Nephron (organoid): ENCODE measurements at regions not wholly inside any gene's neighbourhood (a gene's known extent, or its start where the extent isn't known, plus 50 kb on each side); places are given as distances from the start of the nearest gene placed in this dataset.

Experiments used
- H3K27ac Mint-ChIP-seq, 3 experiments: 2 replicates each; pipeline ENCODE4 v1.8.0; 2020; ENCODE audit warnings: mixed read lengths in 3 of 3, mild to moderate bottlenecking in 2 of 3, moderate library complexity in 1 of 3
- H3K27me3 Mint-ChIP-seq: 2 replicates; pipeline ENCODE4 v1.8.0; 2021; ENCODE audit warnings: low read depth, mild to moderate bottlenecking, moderate library complexity, mixed read lengths
- H3K36me3 Mint-ChIP-seq: 2 replicates; pipeline ENCODE4 v1.8.0; 2020; ENCODE audit warnings: low read depth, mixed read lengths
- H3K4me1 Mint-ChIP-seq: 2 replicates; pipeline ENCODE4 v1.8.0; 2020; ENCODE audit warnings: mixed read lengths
- H3K4me3 Mint-ChIP-seq, 3 experiments: 2 replicates each; pipeline ENCODE4 v1.8.0; 2020; ENCODE audit warnings: mild to moderate bottlenecking in 3 of 3, mixed read lengths in 3 of 3, moderate library complexity in 2 of 3
- H3K9me3 Mint-ChIP-seq: 2 replicates; pipeline ENCODE4 v1.8.0; 2020; ENCODE audit warnings: mixed read lengths
- CTCF ChIP-seq, 3 experiments: fragments of 200-600 bp; sonication (generic); IDR thresholded peaks; one replicate each; pipeline ENCODE4 v1.5.0; 2021; ENCODE audit warnings: antibody characterized with exemption in 3 of 3; ENCODE audit not compliant: unreplicated experiment in 3 of 3

- no peak for TF ChIP-seq CTCF (IDR thresholded peaks at IDR 0.05; ENCODE audit: unreplicated experiment in 3 of 3)
- Mint-ChIP-seq H3K4me1 (no peaks in the 10 kb centered on the region), H3K27me3 (peaks cover 9% of the 10 kb centered on the region), H3K4me3 (peak overlapping the region in 1 of 3 experiments; percentile 41), H3K9me3 (no peaks in the 10 kb centered on the region), H3K27ac (peak overlapping the region in 1 of 3 experiments; percentile 37), H3K36me3 (no peaks in the 10 kb centered on the region)
Measured at GRCh38 chr13:95433537-95433936, 119.0 kb upstream of the CLDN10 start.

- no peaks in the 10 kb centered on the region for H3K9me3 Mint-ChIP-seq
- peak overlapping the region in 1 of 3 experiments; percentile 45 for H3K4me3 Mint-ChIP-seq
- no peaks in the 10 kb centered on the region for H3K36me3 Mint-ChIP-seq
- peaks cover 4% of the 10 kb centered on the region for H3K27me3 Mint-ChIP-seq
- H3K27ac Mint-ChIP-seq, result peak overlapping the region in 1 of 3 experiments; percentile 43
- no peaks in the 10 kb centered on the region for H3K4me1 Mint-ChIP-seq
- no peak for TF ChIP-seq CTCF (IDR thresholded peaks at IDR 0.05; ENCODE audit: unreplicated experiment in 3 of 3)
Measured at GRCh38 chr13:95434111-95434510, 118.4 kb upstream of the CLDN10 start.

GRCh38 chr13:95437561-95437960 lies 115.0 kb upstream of the CLDN10 start:
- Mint-ChIP-seq H3K27ac (no peak overlapping the region), H3K9me3 (no peaks in the 10 kb centered on the region), H3K27me3 (peaks cover 8% of the 10 kb centered on the region), H3K4me3 (no peak overlapping the region), H3K36me3 (no peaks in the 10 kb centered on the region), H3K4me1 (no peaks in the 10 kb centered on the region)
- no peak for TF ChIP-seq CTCF (IDR thresholded peaks at IDR 0.05; ENCODE audit: unreplicated experiment in 3 of 3)

- H3K4me3 Mint-ChIP-seq, result no peak overlapping the region
- peaks cover 8% of the 10 kb centered on the region for H3K27me3 Mint-ChIP-seq
- TF ChIP-seq CTCF (IDR thresholded peaks at IDR 0.05; ENCODE audit: unreplicated experiment in 3 of 3), result no peak
- H3K4me1 Mint-ChIP-seq, result no peaks in the 10 kb centered on the region
- H3K9me3 Mint-ChIP-seq, result no peaks in the 10 kb centered on the region
- H3K27ac Mint-ChIP-seq, result no peak overlapping the region
- H3K36me3 Mint-ChIP-seq, result no peaks in the 10 kb centered on the region
Measured at GRCh38 chr13:95438297-95438696, 114.2 kb upstream of the CLDN10 start.

- peaks cover 12% of the 10 kb centered on the region for H3K4me1 Mint-ChIP-seq
- no peak for TF ChIP-seq CTCF (IDR thresholded peaks at IDR 0.05; ENCODE audit: unreplicated experiment in 3 of 3)
- no peaks in the 10 kb centered on the region for H3K9me3 Mint-ChIP-seq
- no peaks in the 10 kb centered on the region for H3K36me3 Mint-ChIP-seq
- H3K27ac Mint-ChIP-seq, result no peak overlapping the region
- H3K27me3 Mint-ChIP-seq, result peaks cover 11% of the 10 kb centered on the region
- H3K4me3 Mint-ChIP-seq, result no peak overlapping the region
Measured at GRCh38 chr13:95440441-95441088, 112.0 kb upstream of the CLDN10 start.

GRCh38 chr13:95441326-95441725 lies 111.2 kb upstream of the CLDN10 start:
- Mint-ChIP-seq H3K9me3 (no peaks in the 10 kb centered on the region), H3K36me3 (no peaks in the 10 kb centered on the region), H3K4me3 (no peak overlapping the region), H3K4me1 (peaks cover 13% of the 10 kb centered on the region), H3K27ac (no peak overlapping the region), H3K27me3 (peaks cover 11% of the 10 kb centered on the region)
- TF ChIP-seq CTCF (IDR thresholded peaks at IDR 0.05; ENCODE audit: unreplicated experiment in 3 of 3), result no peak
